HG02970 (cell line): ENCODE measurements at regions not wholly inside any gene's neighbourhood (a gene's known extent, or its start where the extent isn't known, plus 50 kb on each side); places are given as distances from the start of the nearest gene placed in this dataset.

ENCODE experiments used
- ATAC-seq: cut with Tn5 transposase; IDR thresholded peaks from one replicate; pipeline ENCODE4 v1.9.1; 2021; ENCODE audit warnings: mild to moderate bottlenecking, moderate library complexity, moderate number of reproducible peaks; ENCODE audit not compliant: unreplicated experiment, low FRiP score

DNA sequence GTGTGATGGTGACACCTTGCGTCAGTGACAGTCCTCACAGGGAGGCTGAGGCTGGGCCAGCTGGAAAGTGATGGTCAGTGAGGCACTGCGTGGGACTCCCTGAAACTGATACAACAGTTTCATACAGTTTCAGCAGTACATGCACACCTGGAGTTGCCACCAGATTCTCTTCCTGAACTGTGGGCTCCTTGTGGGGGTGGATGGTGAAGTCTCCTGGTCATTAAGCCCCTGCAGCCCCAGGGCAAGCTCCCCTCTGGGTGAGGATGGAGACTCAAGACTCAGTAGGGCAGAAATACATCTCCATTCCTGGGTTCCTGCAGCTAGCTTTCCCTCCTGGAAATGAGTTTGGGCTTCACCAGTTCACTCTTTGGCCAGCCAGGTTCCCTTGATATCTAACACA lies 392.7 kb downstream of the UQCRFS1 start:
- no peak for ATAC-seq

- no peak for ATAC-seq
Measured at GRCh38 chr19:28815257-28815656, 397.7 kb downstream of the UQCRFS1 start.

- no peak for ATAC-seq
Measured at GRCh38 chr19:28794301-28794700, 418.6 kb downstream of the UQCRFS1 start.

DNA sequence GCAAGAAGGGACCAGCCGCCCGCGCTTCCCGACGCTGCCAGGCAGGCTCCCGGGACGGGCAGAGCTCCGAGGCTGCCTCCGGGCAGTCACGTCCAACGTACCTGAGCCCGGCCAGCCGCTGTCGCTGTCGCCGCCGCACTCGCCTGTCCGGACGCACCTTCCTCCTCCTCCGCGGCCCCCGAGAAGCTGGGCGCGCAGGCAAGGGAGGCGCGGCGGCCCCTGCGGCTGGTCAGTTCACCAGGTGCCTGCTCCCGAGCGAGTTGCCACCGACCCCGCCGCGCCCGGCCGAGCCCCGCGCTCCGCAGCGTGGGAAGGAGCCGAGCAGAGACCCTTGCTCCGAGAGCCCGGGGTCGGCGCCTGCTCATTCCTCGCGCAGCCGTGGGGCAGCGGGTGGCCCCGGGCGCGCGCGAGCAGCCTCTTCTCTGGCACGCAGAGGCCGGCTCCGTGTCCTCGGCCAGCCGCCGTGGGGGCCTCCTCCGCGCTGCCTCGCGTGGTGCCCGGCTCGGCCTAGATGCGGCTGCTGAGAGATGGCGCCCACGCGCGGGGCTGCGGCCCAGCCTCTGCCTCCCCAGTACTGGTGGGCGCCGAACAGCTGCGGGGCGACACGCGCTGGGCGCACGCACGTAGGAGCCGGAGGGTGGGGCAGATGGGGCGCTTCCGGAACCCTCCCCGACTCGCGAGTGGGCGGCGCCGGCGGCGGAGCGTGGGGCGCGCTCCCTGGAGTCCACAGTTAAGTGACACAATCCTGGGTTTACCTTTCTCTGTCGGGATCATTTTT lies 419.4 kb downstream of the UQCRFS1 start:
- no peak for ATAC-seq

GRCh38 chr19:28785971-28786370 lies 427.0 kb downstream of the UQCRFS1 start:
- no peak for ATAC-seq

DNA sequence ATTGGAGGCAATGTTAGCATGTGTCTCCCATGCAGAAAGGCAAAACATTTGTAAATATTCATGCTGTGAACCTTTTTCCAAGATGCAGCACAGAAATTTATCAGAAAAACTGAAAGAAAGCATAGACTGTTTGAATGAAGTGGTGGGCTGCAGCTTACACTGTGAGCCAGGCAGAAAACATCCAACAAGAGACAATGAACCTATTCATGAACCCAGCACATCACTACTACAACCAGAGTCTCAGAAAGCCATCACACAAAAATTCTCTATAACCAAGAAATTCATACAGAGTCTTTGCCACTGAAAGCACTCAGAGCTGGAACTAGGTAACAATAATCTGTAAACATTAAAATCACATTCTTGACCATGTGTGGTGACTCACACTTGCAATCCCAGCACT lies 448.9 kb downstream of the UQCRFS1 start:
- ATAC-seq, result no peak

GRCh38 chr19:28746478-28746877 lies 466.5 kb downstream of the UQCRFS1 start:
- ATAC-seq, result no peak

GRCh38 chr19:28744943-28745342 lies 468.0 kb downstream of the UQCRFS1 start:
- no peak for ATAC-seq

DNA sequence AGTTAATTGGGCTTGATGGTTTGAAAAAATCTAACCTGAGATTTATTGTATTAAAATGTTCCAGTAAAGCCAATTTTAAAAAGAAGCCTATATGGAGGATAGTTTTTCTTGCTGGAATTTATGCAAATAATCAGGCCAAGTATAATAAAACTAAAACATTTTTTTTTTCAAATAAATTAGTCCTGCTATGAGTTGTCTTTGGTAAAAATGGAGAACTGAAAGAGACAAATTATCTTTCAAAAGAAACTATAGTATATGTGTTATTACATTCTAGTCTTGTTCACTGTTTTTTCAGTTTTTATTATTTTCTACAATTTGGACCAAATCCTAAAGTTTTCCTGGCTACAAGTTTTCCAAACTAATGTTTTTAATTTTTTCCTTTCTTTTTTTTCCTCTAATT lies 468.9 kb downstream of the UQCRFS1 start:
- ATAC-seq, result no peak

- ATAC-seq, result no peak
Measured at GRCh38 chr19:28737021-28737895, 475.7 kb downstream of the UQCRFS1 start.

DNA sequence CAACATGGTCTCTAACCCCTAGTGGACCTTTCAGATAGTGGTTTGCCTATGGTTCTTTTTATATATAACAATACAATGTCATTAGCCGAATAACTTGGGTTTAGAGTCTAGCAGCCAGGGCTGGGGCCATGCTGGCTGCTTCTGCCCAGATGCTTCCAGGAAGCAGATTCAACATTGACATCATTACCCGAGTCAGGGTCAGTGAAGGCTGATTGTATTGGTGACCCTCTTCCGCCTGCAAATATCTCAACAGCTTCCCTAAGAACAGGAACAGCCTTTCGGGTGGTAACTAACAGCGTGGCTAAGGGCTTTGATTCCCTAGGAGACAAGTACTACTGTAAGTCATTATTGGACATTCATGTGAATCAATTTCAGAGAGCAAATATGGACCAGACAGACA lies 476.4 kb downstream of the UQCRFS1 start:
- no peak for ATAC-seq

- ATAC-seq, result no peak
Measured at GRCh38 chr19:28731577-28731976, 481.4 kb downstream of the UQCRFS1 start.

DNA sequence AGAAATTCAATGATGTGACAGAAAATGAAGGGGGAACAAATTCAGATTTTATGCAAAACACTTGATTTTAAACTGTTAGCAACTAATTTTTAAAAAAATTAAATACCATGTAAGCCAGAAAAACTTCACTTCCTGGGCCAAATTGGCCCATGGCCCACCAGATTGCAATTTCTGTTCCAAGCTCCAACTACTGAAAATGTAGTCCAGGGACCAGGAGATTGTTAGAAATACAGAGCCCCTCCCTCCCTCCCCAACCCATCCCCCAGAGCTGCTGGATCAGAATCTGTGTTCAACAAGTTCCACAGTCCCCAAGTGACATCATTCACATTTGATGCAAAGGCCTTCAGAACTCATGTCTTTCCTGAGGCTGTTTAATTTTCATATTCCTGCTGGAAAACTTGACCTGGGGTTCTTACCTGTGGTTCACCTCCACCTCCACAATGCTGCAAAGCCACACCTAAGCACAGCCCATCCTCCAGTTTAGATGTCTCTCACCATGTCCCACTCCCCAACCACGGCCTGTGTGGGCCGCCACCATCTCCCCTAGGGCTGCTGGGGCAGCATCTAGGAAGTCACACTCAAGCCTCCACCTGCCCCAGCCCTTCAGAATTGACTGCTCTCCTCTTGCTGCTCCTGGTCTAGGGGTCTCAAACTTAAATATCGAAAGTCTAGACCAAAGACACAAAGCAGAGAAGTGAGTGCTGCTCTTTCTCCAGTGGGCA lies 482.0 kb downstream of the UQCRFS1 start:
- ATAC-seq, result no peak

- ATAC-seq, result no peak
Measured at GRCh38 chr19:28727480-28728159, 485.3 kb downstream of the UQCRFS1 start.

GRCh38 chr19:28726533-28727479 lies 486.1 kb downstream of the UQCRFS1 start:
- no peak for ATAC-seq

DNA sequence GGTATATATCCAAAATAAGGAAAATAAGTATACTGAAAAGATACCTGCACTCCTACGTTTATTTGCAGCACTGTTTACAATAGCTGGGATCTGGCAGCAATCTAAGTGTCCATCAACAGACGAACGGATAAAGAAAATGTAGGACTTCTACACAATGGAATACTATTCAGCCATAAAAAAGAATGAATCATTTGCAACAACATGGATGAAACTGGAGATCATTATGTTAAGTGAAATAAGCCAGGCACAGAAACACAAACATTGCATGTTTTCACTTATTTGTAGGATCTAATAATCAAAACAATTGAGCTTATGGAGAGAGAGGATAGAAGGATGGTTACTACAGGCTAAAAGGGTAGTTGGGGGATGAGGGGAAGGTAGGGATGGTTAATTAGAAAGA lies 494.0 kb downstream of the UQCRFS1 start:
- no peak for ATAC-seq

- no peak for ATAC-seq
Measured at GRCh38 chr19:28715157-28715556, 497.8 kb downstream of the UQCRFS1 start.

DNA sequence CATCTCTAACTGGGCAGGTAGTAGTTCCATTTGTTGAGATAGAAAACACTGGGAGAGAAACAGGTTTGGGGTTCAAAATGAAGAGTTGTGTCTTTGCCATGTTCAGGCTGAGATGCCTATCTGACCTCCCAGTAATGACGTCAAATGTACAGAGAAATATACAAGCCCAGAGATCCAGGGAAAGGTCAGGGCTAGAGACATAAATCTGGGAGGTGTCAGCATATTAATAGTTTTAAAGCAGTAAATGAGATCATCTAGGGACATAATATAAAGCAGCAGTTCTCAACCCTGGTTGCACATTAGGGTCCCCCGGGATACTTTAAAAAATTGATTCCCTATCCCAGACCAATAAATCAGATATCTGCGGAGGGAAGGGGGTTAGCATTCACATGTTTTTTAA lies 501.5 kb downstream of the UQCRFS1 start:
- ATAC-seq, result no peak

DNA sequence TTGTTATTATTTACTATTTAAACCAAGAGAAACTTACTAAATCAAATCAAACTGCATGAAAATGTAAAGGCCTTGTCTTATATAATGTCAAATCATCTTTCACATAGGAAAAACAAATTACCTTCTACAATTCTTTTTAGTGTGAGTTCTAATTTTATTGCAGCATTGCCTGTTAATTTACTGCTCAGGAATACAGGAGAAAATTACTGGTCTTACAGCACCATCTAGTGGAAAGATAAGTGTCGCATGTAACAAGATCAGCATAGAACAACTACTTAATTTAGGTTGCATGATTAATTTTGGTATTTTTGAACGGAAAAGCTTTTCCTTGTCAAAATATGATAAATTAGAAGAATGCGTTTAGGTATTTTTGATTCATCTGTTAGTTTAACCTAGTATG lies 502.7 kb downstream of the UQCRFS1 start:
- no peak for ATAC-seq
